Fibroblast of mammary gland (primary cell): ENCODE measurements at regions not wholly inside any gene's neighbourhood (a gene's known extent, or its start where the extent isn't known, plus 50 kb on each side); places are given as distances from the start of the nearest gene placed in this dataset.

ENCODE experiments used
- DNase-seq: peaks from one replicate; pipeline ENCODE4 v3.0.0-alpha.2; 2010; ENCODE audit warnings: low read depth
- H3K4me3 ChIP-seq: 2 replicates; pipeline ENCODE4 v1.5.1; 2011; ENCODE audit warnings: low read depth, mild to moderate bottlenecking, low read length, moderate library complexity; ENCODE audit not compliant: control insufficient read depth
- TF ChIP-seq, protein P1 (sequence below): conservative IDR thresholded peaks from 2 replicates; pipeline ENCODE4 v1.5.1; 2011; ENCODE audit warnings: low read depth, low read length, inconsistent platforms; ENCODE audit not compliant: control insufficient read depth, insufficient read depth

DNA sequence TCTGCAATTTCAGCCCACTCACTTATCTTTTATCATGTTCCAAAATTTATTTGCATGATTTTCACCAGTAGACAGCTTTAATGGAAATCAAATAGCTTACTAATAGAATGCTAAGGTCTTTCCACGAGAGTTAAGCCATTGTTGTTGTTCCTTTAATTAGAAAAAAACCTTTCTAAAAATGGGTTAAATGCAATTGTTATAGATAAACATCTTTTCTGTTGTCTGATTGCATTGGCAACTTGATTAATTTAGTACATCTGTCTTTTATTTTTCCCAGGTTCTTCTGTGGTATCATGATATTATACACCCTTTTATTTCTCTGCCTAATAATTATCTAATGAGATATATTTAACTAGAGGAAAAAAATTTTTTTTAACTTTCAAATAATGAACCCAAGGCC lies 487.6 kb upstream of the MBL2 start:
- H3K4me3 ChIP-seq, result no peak overlapping the region
- TF ChIP-seq, protein P1, sequence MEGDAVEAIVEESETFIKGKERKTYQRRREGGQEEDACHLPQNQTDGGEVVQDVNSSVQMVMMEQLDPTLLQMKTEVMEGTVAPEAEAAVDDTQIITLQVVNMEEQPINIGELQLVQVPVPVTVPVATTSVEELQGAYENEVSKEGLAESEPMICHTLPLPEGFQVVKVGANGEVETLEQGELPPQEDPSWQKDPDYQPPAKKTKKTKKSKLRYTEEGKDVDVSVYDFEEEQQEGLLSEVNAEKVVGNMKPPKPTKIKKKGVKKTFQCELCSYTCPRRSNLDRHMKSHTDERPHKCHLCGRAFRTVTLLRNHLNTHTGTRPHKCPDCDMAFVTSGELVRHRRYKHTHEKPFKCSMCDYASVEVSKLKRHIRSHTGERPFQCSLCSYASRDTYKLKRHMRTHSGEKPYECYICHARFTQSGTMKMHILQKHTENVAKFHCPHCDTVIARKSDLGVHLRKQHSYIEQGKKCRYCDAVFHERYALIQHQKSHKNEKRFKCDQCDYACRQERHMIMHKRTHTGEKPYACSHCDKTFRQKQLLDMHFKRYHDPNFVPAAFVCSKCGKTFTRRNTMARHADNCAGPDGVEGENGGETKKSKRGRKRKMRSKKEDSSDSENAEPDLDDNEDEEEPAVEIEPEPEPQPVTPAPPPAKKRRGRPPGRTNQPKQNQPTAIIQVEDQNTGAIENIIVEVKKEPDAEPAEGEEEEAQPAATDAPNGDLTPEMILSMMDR, result no peak
- no peak for DNase-seq

DNA sequence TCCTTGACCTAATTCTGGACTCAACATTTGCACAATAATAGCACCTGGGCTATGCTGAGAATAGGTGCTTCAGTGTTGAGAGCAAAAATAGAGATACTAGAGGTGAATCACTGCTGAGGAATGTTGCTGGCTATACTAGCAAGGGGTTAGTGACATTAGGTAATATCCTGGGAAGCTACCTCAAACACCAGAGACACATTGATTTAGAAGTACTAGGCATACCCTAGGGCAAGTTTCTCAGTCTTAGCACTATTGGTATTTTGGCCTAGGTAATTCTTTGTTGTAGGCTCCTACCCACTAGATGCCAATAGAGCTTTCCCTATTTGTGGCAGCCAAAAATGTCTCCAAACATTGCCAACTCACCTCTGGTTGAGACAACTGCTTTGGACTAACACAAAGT lies 484.0 kb upstream of the MBL2 start:
- TF ChIP-seq, protein P1, result no peak
- no peak for DNase-seq
- H3K4me3 ChIP-seq, result no peak overlapping the region

DNA sequence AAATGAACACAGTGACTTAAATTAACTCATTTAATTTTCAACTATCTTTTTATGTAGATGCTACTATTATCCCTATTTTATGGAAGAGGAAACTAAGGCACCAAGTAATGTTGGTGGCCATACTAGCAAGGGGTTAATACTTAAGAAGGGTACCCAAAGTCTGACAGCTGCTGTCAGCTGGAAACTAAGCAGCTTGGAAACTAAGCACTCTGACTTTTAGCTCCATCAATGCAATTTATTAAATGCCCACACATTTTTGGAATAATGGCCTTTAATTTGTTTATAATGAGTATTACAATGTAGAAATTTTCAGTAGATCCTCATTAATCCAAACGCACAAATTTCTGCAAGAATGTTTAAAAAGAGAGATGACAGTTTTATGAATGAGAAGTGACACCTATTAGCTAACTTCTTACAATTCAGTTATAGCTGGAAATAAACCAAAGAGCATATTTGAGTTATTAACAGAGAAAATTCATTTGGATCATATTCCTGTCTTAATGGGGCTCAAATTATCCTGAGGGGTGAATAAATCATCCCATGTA lies 483.1 kb upstream of the MBL2 start:
- no peak overlapping the region for H3K4me3 ChIP-seq
- TF ChIP-seq, protein P1, result no peak
- no peak for DNase-seq

DNA sequence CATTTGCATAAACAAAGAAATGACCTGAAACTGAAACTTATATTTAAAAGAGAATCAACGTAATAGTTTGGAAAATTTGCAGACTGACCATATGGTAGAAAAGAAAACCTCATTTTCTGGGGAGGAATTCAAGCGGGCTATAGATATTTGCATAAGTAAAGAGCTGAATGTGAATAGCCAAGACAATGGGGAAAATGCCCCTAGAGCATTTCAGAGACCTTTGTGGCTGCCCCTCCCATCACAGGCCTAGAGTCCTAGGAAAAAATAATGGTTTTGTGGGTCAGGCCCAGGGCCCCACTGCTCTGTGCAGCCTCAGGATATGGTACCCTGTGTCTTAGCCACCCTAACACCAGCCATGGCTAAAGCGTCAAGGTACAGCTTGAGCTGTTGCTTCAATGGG lies 480.6 kb upstream of the MBL2 start:
- TF ChIP-seq, protein P1, result no peak
- no peak for DNase-seq
- no peak overlapping the region for H3K4me3 ChIP-seq

DNA sequence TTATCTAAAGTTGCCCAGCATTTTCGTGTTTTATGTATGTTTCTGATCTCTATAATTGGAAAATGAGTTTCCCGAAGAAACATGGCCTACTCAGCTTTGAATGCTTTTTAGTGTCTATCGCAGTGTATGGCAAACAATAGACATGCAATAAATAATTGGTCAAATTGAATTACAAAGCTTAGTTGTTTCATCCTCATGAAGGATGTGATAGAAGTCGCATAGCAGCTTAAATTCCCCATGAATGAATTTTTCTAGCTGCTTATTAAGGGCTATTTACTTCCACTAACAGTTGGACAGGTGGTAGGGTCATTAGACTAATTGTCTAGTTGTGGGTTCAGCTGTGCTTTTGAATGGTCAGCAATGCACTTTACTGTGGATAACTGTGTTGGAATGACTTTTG lies 467.3 kb upstream of the MBL2 start:
- no peak overlapping the region for H3K4me3 ChIP-seq
- TF ChIP-seq, protein P1, result no peak
- DNase-seq, result no peak

DNA sequence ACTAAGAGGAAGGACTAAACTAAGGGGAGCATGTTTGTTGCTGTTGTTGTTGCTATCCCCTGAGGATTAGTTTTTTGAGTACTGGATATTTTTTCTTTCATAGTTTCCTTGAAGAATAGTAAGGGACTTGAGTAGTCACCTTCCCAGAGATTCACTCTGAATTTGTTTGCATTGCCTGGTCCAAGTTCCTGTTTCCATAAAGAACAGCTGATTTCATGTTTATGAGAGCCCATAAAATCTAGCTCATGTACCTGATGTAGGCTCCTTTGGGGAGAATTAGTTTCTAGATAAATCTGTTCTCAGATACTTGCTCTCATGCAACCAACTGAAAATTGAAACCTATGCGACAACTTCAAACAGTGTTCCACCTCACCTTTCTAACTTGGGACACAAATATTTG lies 464.4 kb upstream of the MBL2 start:
- H3K4me3 ChIP-seq, result no peak overlapping the region
- DNase-seq, result no peak
- TF ChIP-seq, protein P1, result no peak

DNA sequence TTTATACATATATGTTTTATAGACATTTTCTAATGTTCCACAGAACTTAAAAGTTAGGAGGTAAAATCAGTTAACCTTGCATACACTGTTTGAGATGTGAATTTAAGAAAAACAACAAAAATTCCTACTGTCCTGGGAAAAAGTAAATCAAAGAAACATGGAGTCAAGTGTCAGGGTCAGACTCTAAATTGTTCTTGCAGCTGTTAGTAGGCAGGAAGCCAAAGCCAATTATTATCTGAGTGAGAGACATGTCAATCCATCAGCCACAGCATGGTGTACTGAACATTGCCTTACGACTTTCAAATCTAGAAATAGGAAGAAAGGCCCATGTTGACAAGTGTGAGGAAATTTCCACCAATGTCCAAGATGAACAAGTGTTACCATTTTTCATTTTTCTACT lies 461.2 kb upstream of the MBL2 start:
- no peak for DNase-seq
- TF ChIP-seq, protein P1, result no peak
- no peak overlapping the region for H3K4me3 ChIP-seq
